Neural cell (in vitro differentiated cells): ENCODE measurements at regions not wholly inside any gene's neighbourhood (a gene's known extent, or its start where the extent isn't known, plus 50 kb on each side); places are given as distances from the start of the nearest gene placed in this dataset.

ENCODE experiments used
- H2AFZ ChIP-seq: fragments of 200-600, 300-800 bp; sonication (generic), shearing (Covaris generic); 2 replicates; pipeline ENCODE4 v1.6.0; 2014; ENCODE audit warnings: low read depth, mild to moderate bottlenecking, antibody characterized with exemption, low read length, moderate library complexity
- H3F3A ChIP-seq: fragments of 200-600 bp; shearing (Covaris generic); 2 replicates; pipeline ENCODE4 v1.6.1; 2016; ENCODE audit warnings: mild to moderate bottlenecking, moderate library complexity, mixed read lengths, antibody characterized with exemption, low read length; ENCODE audit not compliant: insufficient read depth, poor library complexity, severe bottlenecking
- H3K27ac ChIP-seq: fragments of 200-600, 300-800 bp; sonication (generic), shearing (Covaris generic); 2 replicates; pipeline ENCODE4 v1.5.1; 2014; ENCODE audit warnings: mild to moderate bottlenecking, low read length, moderate library complexity
- H3K27me3 ChIP-seq: fragments of 300-800, 200-600 bp; sonication (generic), shearing (Covaris generic); 2 replicates; pipeline ENCODE4 v1.6.0; 2014; ENCODE audit warnings: mild to moderate bottlenecking, low read depth, low read length, moderate library complexity; ENCODE audit not compliant: insufficient read depth
- H3K36me3 ChIP-seq: fragments of 300-800, 200-600 bp; sonication (generic), shearing (Covaris generic); 2 replicates; pipeline ENCODE4 v1.5.1; 2014; ENCODE audit warnings: mild to moderate bottlenecking, antibody characterized with exemption, low read length, moderate library complexity; ENCODE audit not compliant: insufficient read depth
- H3K4me2 ChIP-seq: fragments of 300-800, 200-600 bp; sonication (generic), shearing (Covaris generic); 2 replicates; pipeline ENCODE4 v1.6.0; 2014; ENCODE audit warnings: mild to moderate bottlenecking, low read length
- H3K4me3 ChIP-seq: fragments of 300-800, 200-600 bp; sonication (generic), shearing (Covaris generic); 2 replicates; pipeline ENCODE4 v1.5.1; 2014; ENCODE audit warnings: mild to moderate bottlenecking, low read length, moderate library complexity
- H3K79me2 ChIP-seq: fragments of 200-600 bp; shearing (Covaris generic); replicated peaks from 2 replicates; pipeline ENCODE4 v1.6.0; 2014; ENCODE audit warnings: mild to moderate bottlenecking, low read length, moderate library complexity; ENCODE audit not compliant: insufficient read depth
- H3K9ac ChIP-seq: fragments of 300-800, 200-600 bp; sonication (generic), shearing (Covaris generic); 2 replicates; pipeline ENCODE4 v1.6.1; 2016; ENCODE audit warnings: mild to moderate bottlenecking, low read length, mixed read lengths
- H3K9me2 ChIP-seq: fragments of 200-600 bp; shearing (Covaris generic); 2 replicates; pipeline ENCODE4 v1.6.1; 2016; ENCODE audit warnings: mild to moderate bottlenecking, low read length, mixed read lengths; ENCODE audit not compliant: insufficient read depth
- H3K9me3 ChIP-seq: fragments of 200-600, 300-800 bp; sonication (generic), shearing (Covaris generic); 2 replicates; pipeline ENCODE4 v1.6.1; 2016; ENCODE audit warnings: mild to moderate bottlenecking, mixed run types, low read length, moderate library complexity, mixed read lengths
- H4K20me1 ChIP-seq: fragments of 200-600 bp; shearing (Covaris generic); 2 replicates; pipeline ENCODE4 v1.6.1; 2016; ENCODE audit warnings: mild to moderate bottlenecking, mixed run types; ENCODE audit not compliant: insufficient read depth
- CTCF ChIP-seq: fragments of 450-650 bp; IDR thresholded peaks from 2 replicates; pipeline ENCODE4 v1.5.1; 2014; ENCODE audit warnings: antibody characterized with exemption, mild to moderate bottlenecking, moderate library complexity; ENCODE audit not compliant: poor library complexity, severe bottlenecking
- EP300 ChIP-seq: fragments of 450-650 bp; conservative IDR thresholded peaks from 2 replicates; pipeline ENCODE4 v1.6.1; 2014; ENCODE audit warnings: antibody characterized with exemption, mild to moderate bottlenecking, moderate library complexity; ENCODE audit not compliant: poor library complexity, severe bottlenecking
- MXI1 ChIP-seq: fragments of 450-650 bp; conservative IDR thresholded peaks from 2 replicates; pipeline ENCODE4 v1.6.1; 2014; ENCODE audit warnings: antibody characterized with exemption, mild to moderate bottlenecking; ENCODE audit not compliant: poor library complexity, severe bottlenecking
- POLR2AphosphoS5 ChIP-seq: IDR thresholded peaks from 2 replicates; pipeline ENCODE4 v1.6.1; 2012
- RAD21 ChIP-seq: fragments of 450-650 bp; conservative IDR thresholded peaks from 2 replicates; pipeline ENCODE4 v1.6.1; 2014; ENCODE audit warnings: antibody characterized with exemption, mild to moderate bottlenecking, moderate library complexity
- REST ChIP-seq: IDR thresholded peaks from 2 replicates; pipeline ENCODE4 v1.6.1; 2012; ENCODE audit warnings: borderline replicate concordance
- SMC3 ChIP-seq: fragments of 450-650 bp; conservative IDR thresholded peaks from 2 replicates; pipeline ENCODE4 v1.6.1; 2014; ENCODE audit warnings: antibody characterized with exemption, mild to moderate bottlenecking, moderate library complexity; ENCODE audit not compliant: poor library complexity

DNA sequence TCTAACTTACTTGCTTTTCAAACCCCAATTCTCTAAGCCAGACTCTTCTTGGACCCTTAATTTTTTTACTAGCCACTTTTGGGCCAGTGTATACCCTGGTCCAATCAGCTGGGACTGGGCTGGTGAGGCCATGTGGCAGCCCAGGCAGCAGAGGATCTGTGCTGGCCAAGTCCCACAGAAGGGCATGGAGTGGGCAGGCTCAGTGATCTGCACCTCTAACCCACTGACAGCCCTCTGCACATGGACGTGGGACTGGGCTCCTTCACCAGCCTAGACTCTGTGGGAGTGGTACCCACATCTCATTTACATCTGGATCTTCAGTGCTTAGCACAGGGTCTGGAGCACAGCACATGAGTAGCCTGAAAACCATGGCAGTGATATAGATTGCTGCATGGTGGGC is 56.1 kb upstream of the PRR23C start:
- Histone ChIP-seq H3K36me3 (no peaks in the 10 kb centered on the region), H3K9ac (no peak overlapping the region), H3K79me2 (no peaks in the 10 kb centered on the region), H3K9me2 (no peaks in the 10 kb centered on the region), H3K4me3 (no peak overlapping the region), H4K20me1 (no peaks in the 10 kb centered on the region), H3K27me3 (no peaks in the 10 kb centered on the region), H3K4me2 (no peak overlapping the region), H2AFZ (no peak overlapping the region), H3K27ac (no peak overlapping the region), H3K9me3 (no peaks in the 10 kb centered on the region), H3F3A (no peaks in the 10 kb centered on the region)
- TF ChIP-seq RAD21, result no peak
- no peak for TF ChIP-seq CTCF
- no peak for TF ChIP-seq POLR2AphosphoS5
- TF ChIP-seq MXI1, result no peak
- TF ChIP-seq REST, result no peak
- no peak for TF ChIP-seq SMC3

DNA sequence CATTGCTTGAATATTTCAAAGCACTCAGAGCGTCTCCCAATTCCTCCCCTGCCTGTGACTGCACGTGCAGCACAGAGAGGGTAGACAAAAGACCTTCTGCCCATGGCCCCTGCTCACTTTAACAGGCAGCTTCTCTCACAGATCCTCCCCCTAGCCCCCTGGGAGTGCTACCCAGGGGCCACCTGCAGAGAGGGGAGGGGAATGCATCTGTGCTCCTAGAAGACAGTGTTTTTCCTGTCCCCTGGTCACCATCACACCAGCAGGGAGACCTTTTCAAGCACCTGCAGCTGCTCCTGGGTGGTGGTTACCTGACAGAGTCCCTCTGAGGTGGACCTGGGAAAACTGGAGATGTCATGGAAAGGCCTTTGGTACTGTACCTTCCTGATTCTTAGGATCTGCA is 56.7 kb upstream of the PRR23C start:
- Histone ChIP-seq H3K27me3 (no peaks in the 10 kb centered on the region), H3K9ac (no peak overlapping the region), H3K27ac (no peak overlapping the region), H3K79me2 (no peaks in the 10 kb centered on the region), H3K36me3 (no peaks in the 10 kb centered on the region), H3K4me2 (no peak overlapping the region), H3K4me3 (no peak overlapping the region), H2AFZ (no peak overlapping the region), H3K9me2 (no peaks in the 10 kb centered on the region), H3K9me3 (no peaks in the 10 kb centered on the region), H3F3A (no peaks in the 10 kb centered on the region), H4K20me1 (no peaks in the 10 kb centered on the region)
- no peak for TF ChIP-seq CTCF
- TF ChIP-seq MXI1, result no peak
- TF ChIP-seq REST, result no peak
- TF ChIP-seq EP300, result no peak
- no peak for TF ChIP-seq POLR2AphosphoS5
